ENCODE measurements at regions not wholly inside any gene's neighbourhood (a gene's known extent, or its start where the extent isn't known, plus 50 kb on each side); places are given as distances from the start of the nearest gene placed in this dataset.
"Not testable (repeated sequence)": the region's sequence is repeated elsewhere in the genome, so short reads cannot be mapped to it uniquely, and the experiment has no call there.

DNA sequence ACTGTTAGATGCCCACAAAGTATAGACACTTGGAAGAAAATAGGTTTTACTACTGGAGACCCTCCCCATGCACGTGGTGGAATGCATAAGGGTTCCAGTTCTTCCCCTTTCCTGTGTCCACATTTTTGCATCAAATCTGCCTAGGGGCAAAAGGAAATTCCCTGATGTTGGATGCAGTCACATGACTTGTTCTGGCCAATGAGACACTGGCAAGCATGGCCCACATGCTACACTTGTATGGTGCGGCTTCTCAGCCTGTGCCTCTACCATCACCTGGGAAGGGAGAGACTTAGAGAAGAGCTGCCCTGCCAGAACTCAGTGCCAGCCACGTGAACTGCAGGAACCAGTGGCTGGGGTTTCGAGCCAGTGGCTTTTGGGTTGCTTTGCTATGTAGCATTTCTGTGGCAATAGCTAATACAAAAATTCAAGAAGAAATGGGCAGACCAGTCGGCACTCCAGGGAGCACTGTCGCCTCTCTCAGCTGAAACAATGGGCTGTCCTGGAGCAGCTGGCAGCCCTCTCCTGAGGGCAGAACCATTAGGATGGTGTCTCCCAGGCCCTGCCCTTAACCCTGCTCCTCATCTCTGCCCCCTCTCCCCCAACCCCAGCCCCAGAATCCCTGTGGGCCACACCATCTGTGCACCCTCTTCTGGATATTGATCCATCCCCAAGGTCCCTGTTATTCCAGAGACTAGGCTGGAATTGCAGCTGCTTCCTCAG, 634.0 kb downstream of the UQCRFS1 start:
- H3K4me3 ChIP-seq (ENCODE audit: low read depth in 1 of 2, low read length in 2 of 2) = no peak overlapping the region
- H3K36me3 ChIP-seq (ENCODE audit: insufficient read depth, low read length) = no peaks in the 10 kb centered on the region
- no peak overlapping the region for H3K9ac ChIP-seq (ENCODE audit: low read length)
- no peak overlapping the region for H3K27ac ChIP-seq (ENCODE audit: low read depth, low read length)
- peaks cover 12% of the 10 kb centered on the region for H3K4me1 ChIP-seq (ENCODE audit: insufficient read depth, low read length)
- H3K27me3 ChIP-seq (ENCODE audit: control insufficient read depth in 1 of 2, insufficient read depth in 2 of 2, low read length in 2 of 2) = no peaks in the 10 kb centered on the region
- H3K9me3 ChIP-seq (ENCODE audit: low read length) = no peaks in the 10 kb centered on the region

DNA sequence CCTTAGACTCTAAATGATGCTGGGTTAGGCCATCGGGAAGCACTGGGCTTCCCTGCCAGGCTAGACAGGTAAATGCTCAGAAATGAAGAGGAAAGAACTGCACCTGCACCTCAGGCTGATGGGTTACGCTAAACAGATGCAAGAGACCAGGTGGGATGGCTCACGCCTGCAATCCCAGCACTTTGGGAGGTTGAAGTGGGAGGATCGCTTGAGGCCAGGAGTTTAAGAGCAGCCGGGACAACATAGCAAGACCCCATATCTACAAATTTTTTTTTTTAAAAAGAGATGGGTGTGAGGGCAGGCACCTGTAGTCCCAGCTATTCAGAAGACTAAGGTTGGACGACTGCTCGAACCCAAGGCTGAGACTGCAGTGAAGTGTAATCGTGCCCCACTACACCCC, 634.7 kb downstream of the UQCRFS1 start:
- Histone ChIP-seq H3K4me3 (ENCODE audit: low read depth in 1 of 2, low read length in 2 of 2) (no peak overlapping the region), H3K36me3 (ENCODE audit: insufficient read depth, low read length) (no peaks in the 10 kb centered on the region), H3K4me1 (ENCODE audit: insufficient read depth, low read length) (peaks cover 12% of the 10 kb centered on the region), H3K9me3 (ENCODE audit: low read length) (no peaks in the 10 kb centered on the region), H3K27ac (ENCODE audit: low read depth, low read length) (no peak overlapping the region), H3K9ac (ENCODE audit: low read length) (no peak overlapping the region), H3K27me3 (ENCODE audit: control insufficient read depth in 1 of 2, insufficient read depth in 2 of 2, low read length in 2 of 2) (no peaks in the 10 kb centered on the region)

DNA sequence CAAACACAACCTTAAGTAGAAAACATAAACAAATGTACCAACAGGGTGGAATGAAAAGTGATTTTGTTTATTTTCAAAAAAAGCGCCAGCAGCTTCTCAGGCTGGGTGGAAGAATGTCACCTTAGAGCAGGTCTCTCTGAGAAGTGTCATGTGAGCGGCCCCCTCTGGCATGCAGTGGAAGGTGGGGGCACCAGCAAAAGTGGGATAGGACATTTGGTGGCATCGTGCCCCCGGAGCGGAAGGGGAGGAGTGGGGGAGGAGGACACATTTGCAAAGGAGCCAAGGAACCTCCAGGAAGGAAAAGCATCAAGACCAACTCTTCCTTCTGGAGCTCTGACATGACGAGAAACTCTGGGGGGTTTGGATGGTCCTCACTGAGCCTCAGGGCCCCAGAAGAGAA, 635.3 kb downstream of the UQCRFS1 start:
- Histone ChIP-seq H3K27me3 (ENCODE audit: control insufficient read depth in 1 of 2, insufficient read depth in 2 of 2, low read length in 2 of 2) (no peaks in the 10 kb centered on the region), H3K27ac (ENCODE audit: low read depth, low read length) (no peak overlapping the region), H3K4me3 (ENCODE audit: low read depth in 1 of 2, low read length in 2 of 2) (no peak overlapping the region)

DNA sequence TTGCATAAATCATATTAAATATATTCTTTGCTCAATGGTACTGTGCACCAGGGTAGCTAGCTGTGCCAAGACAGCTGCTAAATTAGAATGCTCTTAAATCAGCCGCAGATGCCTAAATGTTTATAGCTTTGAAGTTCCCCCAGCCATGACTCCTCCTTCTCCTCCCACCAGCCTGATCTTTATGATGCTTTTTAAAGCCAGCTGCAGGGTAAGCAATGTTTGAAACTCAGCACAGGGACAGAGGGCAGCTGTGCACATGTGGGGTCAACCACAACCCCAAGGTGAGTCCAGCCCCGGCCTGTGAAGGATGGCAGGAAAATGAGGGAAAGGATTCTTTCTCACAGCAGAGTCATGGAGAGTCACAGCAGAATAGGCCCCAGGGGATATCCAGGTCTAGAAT, 635.7 kb downstream of the UQCRFS1 start:
- no peak overlapping the region for H3K9ac ChIP-seq (ENCODE audit: low read length)
- peaks cover 12% of the 10 kb centered on the region for H3K4me1 ChIP-seq (ENCODE audit: insufficient read depth, low read length)
- no peaks in the 10 kb centered on the region for H3K36me3 ChIP-seq (ENCODE audit: insufficient read depth, low read length)
- no peak overlapping the region for H3K27ac ChIP-seq (ENCODE audit: low read depth, low read length)
- H3K27me3 ChIP-seq (ENCODE audit: control insufficient read depth in 1 of 2, insufficient read depth in 2 of 2, low read length in 2 of 2) = no peaks in the 10 kb centered on the region
- no peaks in the 10 kb centered on the region for H3K9me3 ChIP-seq (ENCODE audit: low read length)
- no peak overlapping the region for H3K4me3 ChIP-seq (ENCODE audit: low read depth in 1 of 2, low read length in 2 of 2)

More for the DNA sequence above, 635.3 kb downstream of the UQCRFS1 start:
- no peaks in the 10 kb centered on the region for H3K36me3 ChIP-seq (ENCODE audit: insufficient read depth, low read length)
- peaks cover 12% of the 10 kb centered on the region for H3K4me1 ChIP-seq (ENCODE audit: insufficient read depth, low read length)
- no peak overlapping the region for H3K9ac ChIP-seq (ENCODE audit: low read length)
- no peaks in the 10 kb centered on the region for H3K9me3 ChIP-seq (ENCODE audit: low read length)

DNA sequence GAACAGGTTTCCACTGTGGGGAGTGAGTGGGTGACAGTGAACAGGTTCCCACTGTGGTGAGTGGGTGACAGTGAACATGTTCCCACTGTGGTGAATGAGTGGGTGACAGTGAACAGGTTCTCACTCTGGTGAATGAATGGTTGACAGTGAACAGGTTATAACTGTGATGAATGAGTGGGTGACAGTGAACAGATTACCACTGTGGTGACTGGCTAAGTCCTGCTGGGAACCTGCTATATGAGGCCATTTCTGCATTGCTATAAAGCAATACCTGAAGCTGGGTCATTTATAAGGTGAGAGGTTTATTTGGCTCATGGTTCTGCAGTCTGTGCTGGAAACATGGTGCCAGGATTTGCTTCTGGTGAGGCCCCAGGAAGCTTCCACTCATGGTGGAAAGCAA, 637.1 kb downstream of the UQCRFS1 start:
- Histone ChIP-seq H3K9me3 (ENCODE audit: low read length) (no peaks in the 10 kb centered on the region), H3K4me3 (ENCODE audit: low read depth in 1 of 2, low read length in 2 of 2) (no peak overlapping the region), H3K4me1 (ENCODE audit: insufficient read depth, low read length) (peaks cover 12% of the 10 kb centered on the region), H3K27me3 (ENCODE audit: control insufficient read depth in 1 of 2, insufficient read depth in 2 of 2, low read length in 2 of 2) (no peaks in the 10 kb centered on the region), H3K36me3 (ENCODE audit: insufficient read depth, low read length) (no peaks in the 10 kb centered on the region), H3K27ac (ENCODE audit: low read depth, low read length) (no peak overlapping the region), H3K9ac (ENCODE audit: low read length) (no peak overlapping the region)

DNA sequence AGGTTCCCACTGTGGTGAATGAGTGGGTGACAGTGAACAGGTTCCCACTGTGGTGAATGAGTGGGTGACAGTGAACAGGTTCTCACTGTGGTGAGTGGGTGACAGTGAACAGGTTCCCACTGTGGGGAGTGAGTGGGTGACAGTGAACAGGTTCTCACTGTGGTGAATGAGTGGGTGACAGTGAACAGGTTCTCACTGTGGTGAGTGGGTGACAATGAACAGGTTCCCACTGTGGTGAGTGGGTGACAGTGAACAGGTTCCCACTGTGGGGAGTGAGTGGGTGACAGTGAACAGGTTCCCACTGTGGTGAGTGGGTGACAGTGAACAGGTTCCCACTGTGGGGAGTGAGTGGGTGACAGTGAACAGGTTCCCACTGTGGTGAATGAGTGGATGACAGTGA, 637.6 kb downstream of the UQCRFS1 start:
- H3K9ac ChIP-seq (ENCODE audit: low read length); H3K27ac ChIP-seq (ENCODE audit: low read depth, low read length); H3K9me3 ChIP-seq (ENCODE audit: low read length); H3K27me3 ChIP-seq (ENCODE audit: control insufficient read depth in 1 of 2, insufficient read depth in 2 of 2, low read length in 2 of 2); H3K36me3 ChIP-seq (ENCODE audit: insufficient read depth, low read length); H3K4me3 ChIP-seq (ENCODE audit: low read depth in 1 of 2, low read length in 2 of 2): not testable (repeated sequence)
- peaks cover 12% of the 10 kb centered on the region for H3K4me1 ChIP-seq (ENCODE audit: insufficient read depth, low read length)

DNA sequence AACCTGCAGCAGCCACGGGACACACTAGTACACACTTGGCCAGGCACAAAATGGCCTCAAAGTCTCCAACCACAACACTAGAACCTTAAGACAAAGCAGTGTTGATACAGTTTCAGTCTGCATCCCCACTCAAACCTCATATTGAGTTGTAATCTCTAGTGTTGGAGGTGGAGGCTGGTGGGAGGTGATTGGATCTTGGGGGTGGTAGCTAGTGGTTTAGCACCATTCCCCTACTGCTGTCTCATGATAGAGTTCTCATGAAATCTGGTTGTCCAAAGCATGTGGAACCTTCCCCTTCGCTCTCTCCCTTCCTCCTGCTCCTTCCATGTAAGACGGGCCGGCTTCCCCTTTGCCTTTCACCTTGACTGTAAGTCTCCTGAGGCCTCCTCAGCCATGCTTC, 638.7 kb downstream of the UQCRFS1 start:
- Histone ChIP-seq H3K27ac (ENCODE audit: low read depth, low read length) (no peak overlapping the region), H3K9ac (ENCODE audit: low read length) (no peak overlapping the region), H3K4me1 (ENCODE audit: insufficient read depth, low read length) (peaks cover 12% of the 10 kb centered on the region), H3K9me3 (ENCODE audit: low read length) (no peaks in the 10 kb centered on the region), H3K36me3 (ENCODE audit: insufficient read depth, low read length) (no peaks in the 10 kb centered on the region), H3K4me3 (ENCODE audit: low read depth in 1 of 2, low read length in 2 of 2) (no peak overlapping the region), H3K27me3 (ENCODE audit: control insufficient read depth in 1 of 2, insufficient read depth in 2 of 2, low read length in 2 of 2) (no peaks in the 10 kb centered on the region)

DNA sequence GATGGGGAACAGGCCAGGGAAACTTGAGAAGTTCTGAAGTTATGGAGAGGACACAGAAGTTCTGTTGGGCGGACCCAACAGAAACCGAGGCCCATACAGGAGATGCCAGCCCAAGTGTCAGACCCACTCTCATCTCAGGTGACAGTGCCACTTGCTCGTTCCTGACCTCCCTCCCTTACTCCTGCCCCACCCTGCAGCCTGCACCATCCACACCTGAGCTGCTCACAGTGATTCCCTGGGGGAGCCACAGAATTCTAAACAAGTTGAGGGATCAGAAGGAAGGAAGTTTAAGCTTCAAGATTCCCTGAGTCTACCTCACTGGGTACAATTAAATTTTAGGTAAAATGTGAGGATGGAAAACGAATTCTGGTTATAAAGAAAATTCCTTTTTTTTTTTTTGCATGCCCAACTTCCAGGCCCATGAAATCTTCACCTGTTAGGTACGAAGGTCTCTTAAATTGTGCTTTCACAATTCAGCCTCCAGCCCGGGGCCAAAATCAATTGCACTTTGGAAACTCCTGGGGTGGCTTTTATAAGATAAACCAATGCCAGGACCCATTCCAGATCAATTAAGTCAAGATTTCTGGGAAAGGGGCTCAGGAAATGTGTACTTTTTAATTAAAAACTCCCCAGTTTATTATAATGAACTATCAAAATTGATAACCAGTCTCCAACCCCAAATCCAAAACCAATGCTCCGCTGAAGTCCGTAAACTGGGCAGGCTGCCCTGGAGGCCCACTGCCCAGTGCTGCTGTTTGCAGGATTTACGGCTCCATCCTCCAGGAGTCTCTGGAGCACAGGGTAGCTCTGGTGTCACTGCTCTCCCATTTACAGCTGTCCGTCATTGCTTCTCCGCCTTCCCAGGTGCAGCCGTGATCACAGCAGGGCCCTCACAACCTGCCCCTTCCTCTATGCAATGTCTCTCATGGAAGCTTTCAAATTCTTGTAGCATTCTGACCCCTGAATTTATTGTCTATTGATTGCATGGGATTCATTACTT, 643.5 kb downstream of the UQCRFS1 start:
- no peaks in the 10 kb centered on the region for H3K36me3 ChIP-seq (ENCODE audit: insufficient read depth, low read length)
- H3K9me3 ChIP-seq (ENCODE audit: low read length) = no peaks in the 10 kb centered on the region
- H3K4me3 ChIP-seq (ENCODE audit: low read depth in 1 of 2, low read length in 2 of 2) = no peak overlapping the region
- no peak overlapping the region for H3K9ac ChIP-seq (ENCODE audit: low read length)
- H3K27me3 ChIP-seq (ENCODE audit: control insufficient read depth in 1 of 2, insufficient read depth in 2 of 2, low read length in 2 of 2) = no peaks in the 10 kb centered on the region
- no peak overlapping the region for H3K27ac ChIP-seq (ENCODE audit: low read depth, low read length)
- no peaks in the 10 kb centered on the region for H3K4me1 ChIP-seq (ENCODE audit: insufficient read depth, low read length)

DNA sequence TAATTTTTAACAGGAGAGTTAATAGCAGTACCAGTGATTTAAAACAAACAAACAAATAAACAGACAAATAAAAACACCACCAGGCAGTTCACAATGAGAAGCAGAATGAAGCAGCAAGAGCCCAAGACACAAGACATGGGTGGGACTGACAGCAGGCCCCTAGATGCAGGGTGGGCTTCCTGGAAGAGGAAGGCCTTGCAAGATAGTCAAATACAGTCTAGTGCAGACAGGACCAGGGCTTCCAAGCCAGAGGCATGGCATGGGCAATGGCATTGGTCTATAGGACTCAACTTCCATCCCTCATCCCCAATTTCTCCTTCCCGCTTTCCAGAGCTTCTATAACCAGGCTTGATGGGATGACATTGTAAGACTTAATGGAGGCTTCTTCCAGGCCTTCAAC, 645.1 kb downstream of the UQCRFS1 start:
- H3K9me3 ChIP-seq (ENCODE audit: low read length) = no peaks in the 10 kb centered on the region
- H3K27ac ChIP-seq (ENCODE audit: low read depth, low read length) = no peak overlapping the region
- H3K4me3 ChIP-seq (ENCODE audit: low read depth in 1 of 2, low read length in 2 of 2) = no peak overlapping the region
- H3K9ac ChIP-seq (ENCODE audit: low read length) = no peak overlapping the region
- no peaks in the 10 kb centered on the region for H3K36me3 ChIP-seq (ENCODE audit: insufficient read depth, low read length)
- no peaks in the 10 kb centered on the region for H3K27me3 ChIP-seq (ENCODE audit: control insufficient read depth in 1 of 2, insufficient read depth in 2 of 2, low read length in 2 of 2)
- H3K4me1 ChIP-seq (ENCODE audit: insufficient read depth, low read length) = no peaks in the 10 kb centered on the region

DNA sequence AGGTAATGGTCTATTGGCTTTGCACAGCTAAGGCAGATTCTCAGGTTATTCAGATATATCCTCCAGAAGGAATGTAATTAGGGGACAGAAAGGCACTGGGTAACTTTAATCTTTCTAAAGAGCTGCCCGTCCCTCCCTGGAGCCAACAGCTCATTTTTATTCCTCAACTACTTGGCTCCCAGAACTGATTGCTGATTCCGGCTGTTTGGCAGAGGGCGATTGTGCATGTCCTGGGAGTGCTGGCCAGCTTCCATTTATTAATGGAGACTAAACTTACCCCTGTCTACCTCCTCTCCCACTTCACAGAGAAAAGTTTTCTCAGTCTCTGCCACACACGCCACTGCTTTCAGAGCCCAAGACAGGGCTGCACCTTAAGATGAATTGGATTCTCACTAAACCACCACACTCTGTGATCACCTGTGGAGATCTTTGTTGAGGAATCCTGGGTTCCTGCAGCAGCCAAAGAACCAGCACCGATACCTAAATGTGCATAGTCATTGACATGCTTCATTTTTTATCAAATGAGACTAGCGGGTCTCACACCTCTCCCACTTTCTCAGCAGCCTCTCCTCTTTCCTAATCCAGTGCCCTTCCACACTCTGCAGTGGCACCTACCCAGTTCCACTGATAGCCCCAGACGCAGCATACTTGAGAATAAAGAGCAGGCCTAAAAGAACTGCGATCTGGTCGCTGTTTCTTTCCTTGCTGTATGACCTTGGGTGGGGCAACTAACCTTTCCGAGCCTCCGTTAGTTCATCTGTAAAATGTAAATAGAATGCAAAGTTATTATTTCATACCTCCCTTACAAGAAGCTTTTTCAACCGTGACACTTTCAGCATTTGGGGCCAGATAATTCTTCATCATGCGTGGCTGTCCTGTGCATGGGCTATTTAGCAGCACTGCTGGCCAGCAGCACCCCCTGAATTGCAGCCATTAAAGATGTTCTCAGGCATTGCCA, 648.7 kb downstream of the UQCRFS1 start:
- no peaks in the 10 kb centered on the region for H3K36me3 ChIP-seq (ENCODE audit: insufficient read depth, low read length)
- H3K27me3 ChIP-seq (ENCODE audit: control insufficient read depth in 1 of 2, insufficient read depth in 2 of 2, low read length in 2 of 2) = no peaks in the 10 kb centered on the region
- H3K9me3 ChIP-seq (ENCODE audit: low read length) = no peaks in the 10 kb centered on the region
- H3K27ac ChIP-seq (ENCODE audit: low read depth, low read length) = no peak overlapping the region
- no peak overlapping the region for H3K9ac ChIP-seq (ENCODE audit: low read length)
- H3K4me1 ChIP-seq (ENCODE audit: insufficient read depth, low read length) = no peaks in the 10 kb centered on the region
- H3K4me3 ChIP-seq (ENCODE audit: low read depth in 1 of 2, low read length in 2 of 2) = no peak overlapping the region

DNA sequence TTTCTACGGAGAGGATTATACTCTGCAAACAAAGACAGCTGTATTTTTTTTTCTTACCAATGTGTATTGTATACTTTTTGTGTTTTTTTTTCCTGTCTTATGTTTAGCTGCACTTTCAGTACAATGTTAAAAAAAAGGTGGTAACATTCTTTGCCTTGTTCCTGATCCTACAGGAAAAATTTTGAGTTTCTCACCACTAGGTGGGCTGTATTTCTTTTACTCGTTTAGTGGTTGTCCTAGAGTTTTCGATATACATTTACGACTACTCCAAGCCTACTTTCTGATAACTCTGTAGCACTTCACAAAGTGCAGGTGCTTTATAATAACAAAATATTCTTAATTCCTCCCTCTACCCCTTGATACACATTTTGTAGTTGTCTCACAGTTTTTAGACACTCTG, 652.2 kb downstream of the UQCRFS1 start:
- Histone ChIP-seq H3K36me3 (ENCODE audit: insufficient read depth, low read length) (no peaks in the 10 kb centered on the region), H3K27me3 (ENCODE audit: control insufficient read depth in 1 of 2, insufficient read depth in 2 of 2, low read length in 2 of 2) (no peaks in the 10 kb centered on the region), H3K27ac (ENCODE audit: low read depth, low read length) (no peak overlapping the region), H3K4me1 (ENCODE audit: insufficient read depth, low read length) (no peaks in the 10 kb centered on the region), H3K4me3 (ENCODE audit: low read depth in 1 of 2, low read length in 2 of 2) (no peak overlapping the region), H3K9ac (ENCODE audit: low read length) (no peak overlapping the region), H3K9me3 (ENCODE audit: low read length) (no peaks in the 10 kb centered on the region)
